PC-3 (cell line): ENCODE measurements at regions not wholly inside any gene's neighbourhood (a gene's known extent, or its start where the extent isn't known, plus 50 kb on each side); places are given as distances from the start of the nearest gene placed in this dataset.

ENCODE experiments used
- EZH2phosphoT487 ChIP-seq: fragments of 300-600 bp; sonication (generic); IDR thresholded peaks from 2 replicates; pipeline ENCODE4 v1.6.1; 2018; ENCODE audit warnings: mild to moderate bottlenecking, antibody characterized with exemption, low read length, borderline replicate concordance
- TF ChIP-seq, protein P1 (sequence below): fragments of 300-600 bp; sonication (generic); conservative IDR thresholded peaks from 2 replicates; pipeline ENCODE4 v1.5.1; 2017; ENCODE audit warnings: antibody characterized with exemption, low read depth, mild to moderate bottlenecking, low read length

DNA sequence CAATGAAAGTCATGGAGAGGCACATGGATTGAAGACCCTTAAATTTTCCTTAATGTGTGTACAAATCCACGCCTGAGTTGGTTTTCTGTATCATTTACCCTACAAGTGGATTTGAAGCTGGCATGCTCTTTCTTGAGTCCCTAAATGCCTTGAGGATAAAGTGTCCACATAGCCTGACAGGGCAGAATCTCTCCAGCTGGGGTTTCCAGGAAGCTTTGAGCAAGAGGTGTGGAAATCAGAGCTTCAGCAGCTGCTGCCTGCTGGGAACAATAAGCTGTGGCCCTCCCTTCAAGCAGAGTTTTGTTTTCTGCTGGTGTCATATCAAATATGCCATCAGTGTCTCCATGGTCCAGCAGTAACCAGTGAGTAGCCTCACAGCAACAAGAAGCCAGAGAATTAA, 120.3 kb upstream of the SERTM1 start:
- no peak for TF ChIP-seq EZH2phosphoT487
- TF ChIP-seq, protein P1, sequence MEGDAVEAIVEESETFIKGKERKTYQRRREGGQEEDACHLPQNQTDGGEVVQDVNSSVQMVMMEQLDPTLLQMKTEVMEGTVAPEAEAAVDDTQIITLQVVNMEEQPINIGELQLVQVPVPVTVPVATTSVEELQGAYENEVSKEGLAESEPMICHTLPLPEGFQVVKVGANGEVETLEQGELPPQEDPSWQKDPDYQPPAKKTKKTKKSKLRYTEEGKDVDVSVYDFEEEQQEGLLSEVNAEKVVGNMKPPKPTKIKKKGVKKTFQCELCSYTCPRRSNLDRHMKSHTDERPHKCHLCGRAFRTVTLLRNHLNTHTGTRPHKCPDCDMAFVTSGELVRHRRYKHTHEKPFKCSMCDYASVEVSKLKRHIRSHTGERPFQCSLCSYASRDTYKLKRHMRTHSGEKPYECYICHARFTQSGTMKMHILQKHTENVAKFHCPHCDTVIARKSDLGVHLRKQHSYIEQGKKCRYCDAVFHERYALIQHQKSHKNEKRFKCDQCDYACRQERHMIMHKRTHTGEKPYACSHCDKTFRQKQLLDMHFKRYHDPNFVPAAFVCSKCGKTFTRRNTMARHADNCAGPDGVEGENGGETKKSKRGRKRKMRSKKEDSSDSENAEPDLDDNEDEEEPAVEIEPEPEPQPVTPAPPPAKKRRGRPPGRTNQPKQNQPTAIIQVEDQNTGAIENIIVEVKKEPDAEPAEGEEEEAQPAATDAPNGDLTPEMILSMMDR: no peak
